MM.1S (cell line): ENCODE measurements at regions not wholly inside any gene's neighbourhood (a gene's known extent, or its start where the extent isn't known, plus 50 kb on each side); places are given as distances from the start of the nearest gene placed in this dataset.

ENCODE experiments used
- DNase-seq: peaks from one replicate; pipeline ENCODE4 v3.0.0-alpha.2; 2015
- H2AFZ ChIP-seq: fragments of 300-600 bp; sonication (generic); 2 replicates; pipeline ENCODE4 v1.6.0; 2016; ENCODE audit warnings: antibody characterized with exemption, low read length
- H3F3A ChIP-seq: fragments of 300-600 bp; sonication (generic); 2 replicates; pipeline ENCODE4 v1.6.1; 2016; ENCODE audit warnings: mild to moderate bottlenecking, antibody characterized with exemption, low read length, moderate library complexity, mixed read lengths; ENCODE audit not compliant: insufficient read depth
- H3K27ac ChIP-seq: fragments of 300-600 bp; sonication (generic); 2 replicates; pipeline ENCODE4 v1.5.1; 2016; ENCODE audit warnings: mild to moderate bottlenecking, low read length
- H3K27me3 ChIP-seq: fragments of 300-600 bp; sonication (generic); replicated peaks from 2 replicates; pipeline ENCODE4 v1.6.0; 2016; ENCODE audit warnings: low read length; ENCODE audit not compliant: insufficient read depth
- H3K36me3 ChIP-seq: fragments of 300-600 bp; sonication (generic); replicated peaks from 2 replicates; pipeline ENCODE4 v1.6.1; 2016; ENCODE audit warnings: mild to moderate bottlenecking, low read length, mixed read lengths; ENCODE audit not compliant: insufficient read depth
- H3K4me1 ChIP-seq: fragments of 300-600 bp; sonication (generic); 2 replicates; pipeline ENCODE4 v1.6.1; 2016; ENCODE audit warnings: low read length, mixed read lengths
- H3K4me2 ChIP-seq: fragments of 300-600 bp; sonication (generic); 2 replicates; pipeline ENCODE4 v1.6.0; 2016; ENCODE audit warnings: low read depth, low read length
- H3K4me3 ChIP-seq: fragments of 300-600 bp; sonication (generic); 2 replicates; pipeline ENCODE4 v1.5.1; 2016; ENCODE audit warnings: low read length, mixed read lengths
- H3K79me2 ChIP-seq: fragments of 300-600 bp; sonication (generic); 2 replicates; pipeline ENCODE4 v1.6.1; 2016; ENCODE audit warnings: mixed run types, low read length, mixed read lengths
- H3K9ac ChIP-seq: fragments of 300-600 bp; sonication (generic); 2 replicates; pipeline ENCODE4 v1.6.1; 2016; ENCODE audit warnings: low read length, mixed read lengths
- H3K9me2 ChIP-seq: fragments of 300-600 bp; sonication (generic); replicated peaks from 2 replicates; pipeline ENCODE4 v1.6.1; 2016; ENCODE audit warnings: mild to moderate bottlenecking, low read length, mixed read lengths; ENCODE audit not compliant: insufficient read depth
- H3K9me3 ChIP-seq: fragments of 300-600 bp; sonication (generic); replicated peaks from 2 replicates; pipeline ENCODE4 v1.6.1; 2016; ENCODE audit warnings: mild to moderate bottlenecking, low read length, mixed read lengths; ENCODE audit not compliant: insufficient read depth
- H4K20me1 ChIP-seq: fragments of 300-600 bp; sonication (generic); 2 replicates; pipeline ENCODE4 v1.6.1; 2016; ENCODE audit warnings: mild to moderate bottlenecking, low read length, moderate library complexity, mixed read lengths; ENCODE audit not compliant: insufficient read depth
- EZH2 ChIP-seq: fragments of 300-600 bp; sonication (generic); optimal IDR thresholded peaks from 2 replicates; pipeline ENCODE3; 2017; ENCODE audit warnings: low read depth, mild to moderate bottlenecking, antibody characterized with exemption, low read length, mixed read lengths
- EZH2phosphoT487 ChIP-seq: fragments of 300-600 bp; sonication (generic); IDR thresholded peaks from 2 replicates; pipeline ENCODE4 v1.6.1; 2018; ENCODE audit warnings: antibody characterized with exemption, low read length
- TF ChIP-seq, protein P1 (sequence below): fragments of 300-600 bp; sonication (generic); IDR thresholded peaks from 2 replicates; pipeline ENCODE4 v1.5.1; 2016; ENCODE audit warnings: antibody characterized with exemption, low read length, mixed read lengths

DNA sequence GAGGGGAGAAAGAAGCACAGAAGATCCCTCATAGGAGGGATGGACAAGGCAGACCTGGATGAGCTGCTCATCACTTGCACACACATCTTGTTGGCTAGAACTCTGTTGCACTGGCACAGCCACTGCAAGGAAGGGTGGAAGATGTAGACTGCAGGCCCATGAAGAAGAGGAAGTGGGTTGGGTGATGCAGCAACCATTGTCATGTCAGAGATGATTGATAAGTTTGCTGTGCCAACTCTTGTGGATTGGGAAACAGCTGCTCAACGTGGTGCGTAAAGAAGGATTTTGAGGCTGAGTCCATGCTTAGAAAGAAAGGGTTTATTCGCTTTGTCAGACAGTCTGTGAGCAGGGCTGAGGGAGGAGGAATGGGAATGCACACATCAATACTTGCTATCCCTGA, 161.4 kb upstream of the MPHOSPH6 start:
- no peak for TF ChIP-seq EZH2
- TF ChIP-seq EZH2phosphoT487 = no peak
- TF ChIP-seq, protein P1, sequence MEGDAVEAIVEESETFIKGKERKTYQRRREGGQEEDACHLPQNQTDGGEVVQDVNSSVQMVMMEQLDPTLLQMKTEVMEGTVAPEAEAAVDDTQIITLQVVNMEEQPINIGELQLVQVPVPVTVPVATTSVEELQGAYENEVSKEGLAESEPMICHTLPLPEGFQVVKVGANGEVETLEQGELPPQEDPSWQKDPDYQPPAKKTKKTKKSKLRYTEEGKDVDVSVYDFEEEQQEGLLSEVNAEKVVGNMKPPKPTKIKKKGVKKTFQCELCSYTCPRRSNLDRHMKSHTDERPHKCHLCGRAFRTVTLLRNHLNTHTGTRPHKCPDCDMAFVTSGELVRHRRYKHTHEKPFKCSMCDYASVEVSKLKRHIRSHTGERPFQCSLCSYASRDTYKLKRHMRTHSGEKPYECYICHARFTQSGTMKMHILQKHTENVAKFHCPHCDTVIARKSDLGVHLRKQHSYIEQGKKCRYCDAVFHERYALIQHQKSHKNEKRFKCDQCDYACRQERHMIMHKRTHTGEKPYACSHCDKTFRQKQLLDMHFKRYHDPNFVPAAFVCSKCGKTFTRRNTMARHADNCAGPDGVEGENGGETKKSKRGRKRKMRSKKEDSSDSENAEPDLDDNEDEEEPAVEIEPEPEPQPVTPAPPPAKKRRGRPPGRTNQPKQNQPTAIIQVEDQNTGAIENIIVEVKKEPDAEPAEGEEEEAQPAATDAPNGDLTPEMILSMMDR = no peak
- H3K79me2 ChIP-seq = no peaks in the 10 kb centered on the region
- H3K4me3 ChIP-seq = no peak overlapping the region
- no peaks in the 10 kb centered on the region for H3K9me2 ChIP-seq
- H3K27me3 ChIP-seq = no peaks in the 10 kb centered on the region
- no peak overlapping the region for H3K27ac ChIP-seq
- H3K36me3 ChIP-seq = no peaks in the 10 kb centered on the region
- H4K20me1 ChIP-seq = no peaks in the 10 kb centered on the region
- no peaks in the 10 kb centered on the region for H3K4me1 ChIP-seq
- no peak for DNase-seq
- no peak overlapping the region for H2AFZ ChIP-seq
- no peaks in the 10 kb centered on the region for H3F3A ChIP-seq
- H3K9ac ChIP-seq = no peak overlapping the region
- H3K9me3 ChIP-seq = no peaks in the 10 kb centered on the region
- no peak overlapping the region for H3K4me2 ChIP-seq

DNA sequence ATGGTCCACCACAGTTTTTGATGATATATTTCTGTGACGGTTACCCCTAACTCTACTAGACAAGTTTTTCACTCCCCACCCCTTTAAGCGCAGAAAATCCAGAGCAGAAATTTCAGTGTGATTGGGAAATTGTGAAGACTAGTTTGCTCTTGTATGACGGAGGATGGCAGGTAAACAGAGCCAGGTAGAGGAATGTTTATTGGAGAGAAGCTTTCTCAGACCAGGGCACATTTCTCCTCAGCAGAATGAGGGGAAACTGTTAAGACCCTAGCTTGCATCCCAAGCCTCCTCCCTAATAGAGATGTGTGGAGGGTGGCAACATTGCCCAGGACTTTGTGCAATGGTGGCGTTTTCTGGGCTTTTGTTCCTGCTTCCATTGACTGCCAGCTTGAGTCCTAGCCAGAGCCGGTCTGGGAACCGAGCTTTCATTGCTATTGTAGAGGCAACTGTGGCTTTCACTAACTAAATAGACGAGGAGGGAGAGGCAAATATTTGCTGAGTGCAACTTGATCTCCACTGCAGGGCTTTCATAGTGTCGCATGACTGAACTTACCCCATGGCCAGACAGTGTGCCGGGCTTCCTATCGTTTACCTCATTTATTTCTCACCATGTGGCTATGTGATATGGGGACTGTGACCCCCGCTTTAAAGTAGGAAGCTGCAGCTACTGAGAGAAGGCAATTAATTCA, 159.6 kb upstream of the MPHOSPH6 start:
- Histone ChIP-seq H3F3A (no peaks in the 10 kb centered on the region), H3K4me2 (no peak overlapping the region), H3K9me3 (no peaks in the 10 kb centered on the region), H4K20me1 (no peaks in the 10 kb centered on the region), H2AFZ (no peak overlapping the region), H3K27me3 (no peaks in the 10 kb centered on the region), H3K4me1 (no peaks in the 10 kb centered on the region), H3K36me3 (no peaks in the 10 kb centered on the region), H3K9ac (no peak overlapping the region), H3K27ac (no peak overlapping the region), H3K4me3 (no peak overlapping the region), H3K9me2 (no peaks in the 10 kb centered on the region), H3K79me2 (no peaks in the 10 kb centered on the region)
- no peak for DNase-seq
- no peak for TF ChIP-seq EZH2
- TF ChIP-seq, protein P1 = no peak
- TF ChIP-seq EZH2phosphoT487 = no peak

DNA sequence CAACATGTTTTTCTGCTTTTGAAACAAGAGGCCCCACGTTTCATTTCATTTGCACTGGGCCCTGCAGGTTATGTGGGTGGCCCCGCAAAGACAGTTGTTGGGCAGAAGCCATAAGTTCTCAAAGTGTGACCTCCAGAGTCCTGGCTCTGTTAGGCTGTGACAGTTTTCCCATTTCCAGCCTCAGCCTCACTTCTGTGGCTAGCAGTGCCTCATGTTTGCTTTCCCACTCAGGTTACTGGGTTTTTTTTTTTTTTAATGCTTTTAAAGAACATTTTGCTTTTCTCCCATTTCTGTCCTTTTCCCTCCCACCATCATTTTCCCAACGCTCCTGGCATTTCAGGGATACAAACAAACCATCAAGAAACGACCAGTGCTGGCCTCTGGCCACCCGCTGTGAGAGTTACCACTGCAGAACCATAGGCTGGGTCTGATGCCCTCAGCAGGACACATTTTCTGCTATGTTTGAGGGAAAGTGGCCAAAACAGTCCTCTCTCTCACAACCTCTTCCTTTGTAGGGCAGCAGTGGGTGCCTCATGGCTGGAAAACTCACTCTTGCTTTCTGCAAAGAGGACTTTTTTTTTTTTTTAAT, 159.0 kb upstream of the MPHOSPH6 start:
- H3K27me3 ChIP-seq = no peaks in the 10 kb centered on the region
- no peaks in the 10 kb centered on the region for H3K79me2 ChIP-seq
- H3K9me2 ChIP-seq = no peaks in the 10 kb centered on the region
- H4K20me1 ChIP-seq = no peaks in the 10 kb centered on the region
- no peak for DNase-seq
- TF ChIP-seq EZH2 (no peak), EZH2phosphoT487 (no peak)
- TF ChIP-seq, protein P1 = no peak
- H3K36me3 ChIP-seq = no peaks in the 10 kb centered on the region
- no peaks in the 10 kb centered on the region for H3F3A ChIP-seq
- no peak overlapping the region for H3K4me3 ChIP-seq
- no peak overlapping the region for H2AFZ ChIP-seq
- H3K4me1 ChIP-seq = no peaks in the 10 kb centered on the region
- no peak overlapping the region for H3K27ac ChIP-seq
- H3K9me3 ChIP-seq = no peaks in the 10 kb centered on the region
- no peak overlapping the region for H3K9ac ChIP-seq
- H3K4me2 ChIP-seq = no peak overlapping the region
